IPS-18a (cell line): ENCODE measurements at regions not wholly inside any gene's neighbourhood (a gene's known extent, or its start where the extent isn't known, plus 50 kb on each side); places are given as distances from the start of the nearest gene placed in this dataset.
"Not testable (repeated sequence)": the region's sequence is repeated elsewhere in the genome, so short reads cannot be mapped to it uniquely, and the experiment has no call there.

Experiments used
- H3K27ac ChIP-seq: one replicate; pipeline ENCODE4 v1.5.1; 2013; ENCODE audit warnings: low read length
- H3K27me3 ChIP-seq: one replicate; pipeline ENCODE4 v1.6.1; 2013; ENCODE audit warnings: mild to moderate bottlenecking, low read length; ENCODE audit not compliant: control insufficient read depth, insufficient read depth
- H3K36me3 ChIP-seq: one replicate; pipeline ENCODE4 v1.6.1; 2013; ENCODE audit warnings: low read depth, low read length; ENCODE audit not compliant: control insufficient read depth
- H3K4me1 ChIP-seq: one replicate; pipeline ENCODE4 v1.6.1; 2013; ENCODE audit warnings: low read depth, low read length; ENCODE audit not compliant: control insufficient read depth
- H3K4me3 ChIP-seq: one replicate; pipeline ENCODE4 v1.5.1; 2013; ENCODE audit warnings: low read length
- H3K9ac ChIP-seq: one replicate; pipeline ENCODE4 v1.6.1; 2013; ENCODE audit warnings: mild to moderate bottlenecking, low read length, moderate library complexity
- H3K9me3 ChIP-seq: one replicate; pipeline ENCODE4 v1.6.1; 2013; ENCODE audit warnings: low read depth, low read length; ENCODE audit not compliant: control insufficient read depth

DNA sequence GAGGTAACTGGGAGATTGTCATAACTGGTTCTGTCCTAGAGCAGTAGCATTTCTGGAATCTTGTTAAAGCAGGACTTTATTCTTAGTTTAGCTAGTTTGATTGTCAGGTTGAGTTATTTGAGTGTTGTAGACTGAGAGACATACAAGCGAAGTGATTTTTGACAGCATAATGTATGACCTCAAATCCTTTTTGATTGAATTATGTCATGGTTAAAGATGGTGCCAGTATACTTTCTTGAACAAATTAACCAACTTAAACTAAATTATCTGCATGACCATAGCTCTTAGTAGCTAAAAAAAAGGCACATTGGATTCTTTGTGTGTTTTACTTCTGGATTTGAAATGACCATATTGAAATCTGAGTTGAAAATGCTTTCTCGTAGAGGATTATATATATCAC lies 626.6 kb downstream of the TMTC2 start:
- no peak overlapping the region for H3K4me3 ChIP-seq
- H3K9me3 ChIP-seq: no peaks in the 10 kb centered on the region
- H3K4me1 ChIP-seq: no peaks in the 10 kb centered on the region

DNA sequence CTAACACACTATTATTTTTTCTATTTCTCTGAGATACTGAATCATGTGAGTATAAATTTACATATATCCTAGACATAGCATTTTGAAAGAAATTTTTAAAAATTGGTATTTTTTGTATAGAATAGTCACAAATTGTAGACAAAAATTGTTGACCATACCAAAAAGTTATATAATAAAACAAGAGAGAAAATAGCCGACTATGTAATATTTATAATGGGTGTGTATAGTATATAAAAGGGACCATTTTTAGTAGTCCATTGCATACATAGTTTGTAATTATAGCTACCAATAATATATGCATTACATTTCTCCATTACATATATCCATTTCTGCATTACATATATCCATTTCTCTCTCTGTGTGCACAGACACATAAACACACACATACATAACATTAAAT lies 590.2 kb downstream of the TMTC2 start:
- H3K4me3 ChIP-seq: no peak overlapping the region
- no peaks in the 10 kb centered on the region for H3K4me1 ChIP-seq
- no peak overlapping the region for H3K9ac ChIP-seq
- H3K9me3 ChIP-seq: no peaks in the 10 kb centered on the region
- no peaks in the 10 kb centered on the region for H3K36me3 ChIP-seq
- no peak overlapping the region for H3K27ac ChIP-seq
- no peaks in the 10 kb centered on the region for H3K27me3 ChIP-seq

More for the DNA sequence above, 626.6 kb downstream of the TMTC2 start:
- H3K36me3 ChIP-seq: no peaks in the 10 kb centered on the region
- H3K27me3 ChIP-seq: no peaks in the 10 kb centered on the region
- no peak overlapping the region for H3K9ac ChIP-seq
- no peak overlapping the region for H3K27ac ChIP-seq

DNA sequence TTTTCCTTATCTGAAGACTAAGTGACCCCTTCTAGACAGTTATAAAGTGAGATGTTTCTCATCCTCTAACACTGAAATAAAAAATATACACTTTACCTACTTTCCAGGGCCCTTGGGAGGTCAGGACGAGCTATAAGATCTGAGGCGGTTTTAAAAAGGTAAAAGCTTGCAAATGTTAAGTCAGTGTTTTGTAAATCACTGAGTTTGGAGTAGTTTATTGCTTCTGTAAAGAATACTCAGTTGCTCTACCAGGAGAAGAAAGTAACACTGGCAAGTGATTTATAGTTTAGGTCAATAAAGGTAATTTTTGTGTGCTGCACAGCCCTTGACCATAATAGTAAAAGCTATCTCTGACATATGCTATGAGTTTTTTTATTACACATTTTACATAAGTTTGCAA lies 584.5 kb downstream of the TMTC2 start:
- Histone ChIP-seq H3K4me3 (no peak overlapping the region), H3K27ac (no peak overlapping the region), H3K9ac (no peak overlapping the region), H3K27me3 (no peaks in the 10 kb centered on the region), H3K4me1 (no peaks in the 10 kb centered on the region), H3K36me3 (no peaks in the 10 kb centered on the region), H3K9me3 (no peaks in the 10 kb centered on the region)

DNA sequence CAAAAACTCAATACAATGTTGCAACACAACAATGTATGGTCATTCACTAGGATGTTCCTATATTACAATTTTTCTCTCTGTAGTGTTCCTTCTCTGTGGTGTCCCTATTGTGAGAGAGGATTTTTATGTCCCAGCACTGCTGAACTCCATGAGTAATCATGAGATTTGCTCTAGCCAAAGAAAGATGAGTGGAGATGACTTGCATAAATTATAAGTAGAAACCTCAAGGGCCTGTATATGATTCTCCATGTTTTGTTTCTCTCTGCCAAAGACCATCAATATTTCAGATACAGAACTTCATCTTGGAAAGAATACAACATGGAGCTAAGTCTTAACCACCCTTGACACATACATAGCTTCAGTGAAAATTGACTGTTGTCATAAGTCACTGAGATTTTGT lies 579.1 kb downstream of the TMTC2 start:
- no peaks in the 10 kb centered on the region for H3K36me3 ChIP-seq
- H3K27me3 ChIP-seq: no peaks in the 10 kb centered on the region
- H3K4me1 ChIP-seq: no peaks in the 10 kb centered on the region
- no peak overlapping the region for H3K27ac ChIP-seq
- no peak overlapping the region for H3K4me3 ChIP-seq
- no peaks in the 10 kb centered on the region for H3K9me3 ChIP-seq
- H3K9ac ChIP-seq: no peak overlapping the region

DNA sequence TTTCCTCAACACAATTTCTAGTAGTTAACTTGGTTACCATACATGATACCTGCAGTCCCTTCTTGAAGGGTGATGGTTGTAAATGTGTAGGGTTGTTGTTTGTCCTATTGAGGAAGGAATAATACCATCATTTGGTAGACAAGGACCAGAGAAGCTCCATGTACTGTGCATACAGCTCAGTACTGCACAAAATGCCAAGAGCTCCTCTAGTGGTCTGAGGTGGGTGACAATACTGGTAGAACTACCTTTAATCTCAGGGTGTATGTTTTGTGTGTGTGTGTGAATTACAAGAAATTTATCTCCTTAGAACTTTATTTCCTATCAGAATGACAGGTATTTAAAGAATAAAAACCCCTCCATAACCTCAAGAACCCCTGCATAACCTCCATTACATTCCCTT lies 575.3 kb downstream of the TMTC2 start:
- H3K9ac ChIP-seq: no peak overlapping the region
- no peaks in the 10 kb centered on the region for H3K27me3 ChIP-seq
- H3K27ac ChIP-seq: no peak overlapping the region
- no peaks in the 10 kb centered on the region for H3K4me1 ChIP-seq
- no peaks in the 10 kb centered on the region for H3K36me3 ChIP-seq
- H3K9me3 ChIP-seq: no peaks in the 10 kb centered on the region
- no peak overlapping the region for H3K4me3 ChIP-seq

DNA sequence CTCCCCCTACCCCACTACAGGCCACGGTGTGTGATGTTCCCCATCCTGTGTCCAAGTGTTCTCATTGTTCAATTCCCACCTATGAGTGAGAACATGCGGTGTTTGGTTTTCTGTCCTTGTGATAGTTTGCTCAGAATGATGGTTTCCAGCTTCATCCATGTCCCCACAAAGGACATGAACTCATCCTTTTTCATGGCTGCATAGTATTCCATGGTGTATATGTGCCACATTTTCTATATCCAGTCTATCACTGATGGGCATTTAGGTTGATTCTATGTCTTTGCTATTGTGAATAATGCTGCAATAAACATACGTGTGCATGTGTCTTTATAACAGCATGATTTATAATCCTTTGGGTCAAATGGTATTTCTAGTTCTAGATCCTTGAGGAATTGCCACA lies 573.4 kb downstream of the TMTC2 start:
- not testable (repeated sequence) for H3K4me1 ChIP-seq, H3K27me3 ChIP-seq, H3K4me3 ChIP-seq, H3K9ac ChIP-seq, H3K27ac ChIP-seq, H3K9me3 ChIP-seq, H3K36me3 ChIP-seq

DNA sequence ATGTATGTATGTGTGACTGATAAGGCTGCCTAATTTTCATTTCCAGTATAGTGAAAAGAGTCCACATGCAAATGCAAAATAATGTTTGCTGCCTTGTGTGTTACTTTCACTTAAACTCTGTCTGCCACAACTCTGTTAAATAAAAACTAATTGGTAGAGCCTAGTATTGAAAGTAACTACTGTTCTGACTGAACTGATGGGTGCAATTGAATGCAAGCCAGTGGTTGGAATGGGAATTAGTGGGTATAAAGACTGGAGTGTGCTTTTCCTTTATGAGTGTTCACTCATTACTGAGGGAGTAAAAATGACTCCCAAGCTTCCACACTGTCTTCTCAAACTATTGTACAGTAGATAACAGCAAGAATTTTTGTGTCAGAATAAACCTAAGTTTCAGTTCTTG lies 571.0 kb downstream of the TMTC2 start:
- no peaks in the 10 kb centered on the region for H3K36me3 ChIP-seq
- H3K4me1 ChIP-seq: no peaks in the 10 kb centered on the region
- H3K9me3 ChIP-seq: no peaks in the 10 kb centered on the region
- no peak overlapping the region for H3K4me3 ChIP-seq
- H3K27ac ChIP-seq: no peak overlapping the region
- no peak overlapping the region for H3K9ac ChIP-seq
- no peaks in the 10 kb centered on the region for H3K27me3 ChIP-seq

DNA sequence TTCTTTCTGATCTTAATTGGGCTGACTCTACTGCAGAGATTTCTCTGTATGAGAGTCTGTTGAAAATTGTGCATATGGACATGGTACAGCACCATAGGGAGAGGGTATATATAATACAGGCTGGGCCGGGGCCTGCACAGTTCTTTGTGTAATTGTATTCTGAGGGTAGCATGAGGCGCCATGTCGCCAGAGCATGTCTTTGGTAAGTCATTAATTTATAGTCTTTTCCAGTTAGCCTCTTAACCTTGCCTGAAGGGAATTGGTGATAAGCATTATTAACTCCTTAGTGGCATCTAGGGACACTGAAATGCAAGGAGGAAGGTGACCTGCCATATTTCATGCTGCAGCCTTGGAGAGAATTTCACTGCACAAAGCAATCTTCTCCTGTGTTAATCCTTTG lies 569.9 kb downstream of the TMTC2 start:
- H3K9me3 ChIP-seq: no peaks in the 10 kb centered on the region
- no peak overlapping the region for H3K9ac ChIP-seq
- no peak overlapping the region for H3K27ac ChIP-seq
- no peak overlapping the region for H3K4me3 ChIP-seq
- H3K36me3 ChIP-seq: no peaks in the 10 kb centered on the region
- no peaks in the 10 kb centered on the region for H3K27me3 ChIP-seq
- no peaks in the 10 kb centered on the region for H3K4me1 ChIP-seq

DNA sequence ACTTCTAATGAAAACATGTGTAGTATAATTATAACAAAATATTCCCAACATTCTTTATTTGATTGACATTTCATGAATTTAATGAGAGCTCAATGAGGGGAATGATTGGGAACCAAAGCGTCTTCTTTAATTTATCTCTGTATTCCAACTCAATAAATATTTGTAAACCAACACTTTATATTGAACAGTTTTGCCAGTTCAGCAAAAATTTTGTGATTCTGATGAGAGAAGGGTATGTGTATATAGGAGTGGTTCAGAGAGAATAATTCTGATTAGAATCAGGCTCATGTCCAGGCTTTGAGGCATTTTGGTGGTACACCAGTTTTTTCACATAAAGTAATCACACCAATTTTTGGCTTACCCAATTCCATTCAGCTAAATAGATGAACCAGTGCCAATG lies 564.2 kb downstream of the TMTC2 start:
- Histone ChIP-seq H3K27ac (no peak overlapping the region), H3K9ac (no peak overlapping the region), H3K4me3 (no peak overlapping the region), H3K27me3 (no peaks in the 10 kb centered on the region), H3K9me3 (no peaks in the 10 kb centered on the region), H3K4me1 (no peaks in the 10 kb centered on the region), H3K36me3 (no peaks in the 10 kb centered on the region)

DNA sequence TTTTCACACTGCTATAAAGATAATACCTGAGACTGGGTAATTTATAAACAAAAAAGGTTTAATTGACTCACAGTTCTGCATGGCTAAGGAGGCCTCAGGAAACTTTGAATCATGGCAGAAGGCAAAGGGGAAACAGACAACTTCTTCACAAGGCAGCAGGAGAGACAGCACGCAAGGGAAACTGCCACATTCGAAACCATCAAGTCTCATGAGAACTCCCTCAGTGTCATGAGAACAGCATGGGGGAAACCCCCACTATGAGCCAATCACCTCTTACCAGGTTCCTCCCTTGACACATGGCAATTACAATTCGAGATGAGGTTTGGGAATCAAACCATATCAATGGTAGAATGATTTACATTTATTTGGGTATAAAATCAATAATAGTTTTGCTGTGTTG lies 558.5 kb downstream of the TMTC2 start:
- Histone ChIP-seq H3K9me3 (no peaks in the 10 kb centered on the region), H3K4me3 (no peak overlapping the region), H3K9ac (no peak overlapping the region), H3K27me3 (no peaks in the 10 kb centered on the region), H3K4me1 (no peaks in the 10 kb centered on the region), H3K36me3 (no peaks in the 10 kb centered on the region), H3K27ac (no peak overlapping the region)

DNA sequence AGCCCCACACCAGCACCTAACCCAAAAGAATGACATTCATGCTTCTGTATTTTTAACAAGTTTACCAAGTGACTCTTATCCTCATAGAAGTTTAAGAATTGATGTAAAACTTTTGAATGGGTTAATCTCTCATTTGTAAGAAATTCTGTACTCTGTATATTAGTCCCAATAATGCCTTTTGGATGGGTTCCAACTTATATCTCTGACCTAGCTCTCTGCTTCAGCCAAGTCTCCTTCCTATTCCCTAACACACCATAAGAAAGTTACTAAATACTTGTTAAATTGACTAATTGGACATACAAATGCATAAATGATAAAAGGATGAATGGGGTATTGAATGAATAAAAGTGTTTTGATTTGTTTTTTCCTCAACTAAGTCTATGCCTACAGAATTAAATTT lies 557.3 kb downstream of the TMTC2 start:
- H3K27me3 ChIP-seq: no peaks in the 10 kb centered on the region
- H3K4me1 ChIP-seq: no peaks in the 10 kb centered on the region
- no peaks in the 10 kb centered on the region for H3K36me3 ChIP-seq
- no peak overlapping the region for H3K4me3 ChIP-seq
- H3K9me3 ChIP-seq: no peaks in the 10 kb centered on the region
- H3K9ac ChIP-seq: no peak overlapping the region
- H3K27ac ChIP-seq: no peak overlapping the region

DNA sequence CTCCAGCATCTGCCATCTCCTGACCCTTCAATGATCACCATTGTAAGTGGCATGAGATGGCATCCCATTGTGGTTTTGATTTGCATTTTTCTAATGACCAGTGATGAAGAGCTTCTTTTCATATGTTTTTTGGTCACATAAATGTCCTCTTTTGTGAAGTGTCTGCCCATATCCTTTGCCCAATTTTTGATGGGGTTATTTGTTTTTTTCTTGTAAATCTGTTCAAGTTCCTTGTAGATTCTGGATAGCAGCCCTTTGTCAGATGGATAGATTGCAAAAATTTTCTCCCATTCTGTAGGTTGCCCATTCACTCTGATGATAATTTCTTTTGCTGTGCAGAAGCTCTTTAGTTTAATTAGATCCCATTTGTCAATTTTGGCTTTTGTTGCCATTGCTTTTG lies 547.3 kb downstream of the TMTC2 start:
- H3K27me3 ChIP-seq, H3K27ac ChIP-seq, H3K36me3 ChIP-seq, H3K9ac ChIP-seq, H3K4me3 ChIP-seq, H3K4me1 ChIP-seq, H3K9me3 ChIP-seq: not testable (repeated sequence)

DNA sequence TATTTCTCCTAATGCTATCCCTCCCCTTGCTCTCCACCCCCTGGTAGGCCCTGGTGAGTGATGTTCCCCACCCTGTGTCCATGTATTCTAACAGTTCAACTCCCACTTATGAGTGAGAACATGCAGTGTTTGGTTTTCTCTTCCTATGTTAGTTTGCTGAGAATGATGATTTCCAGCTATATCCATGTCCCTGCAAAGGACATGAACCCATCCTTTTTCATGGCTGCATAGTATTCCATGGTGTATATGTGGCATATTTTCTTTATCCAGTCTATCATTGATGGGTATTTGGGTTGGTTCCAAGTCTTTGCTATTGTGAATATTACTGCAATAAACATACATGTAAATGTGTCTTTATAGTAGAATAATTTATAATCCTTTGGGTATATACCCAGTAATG lies 540.3 kb downstream of the TMTC2 start:
- not testable (repeated sequence) for H3K9ac ChIP-seq, H3K36me3 ChIP-seq, H3K27ac ChIP-seq, H3K4me1 ChIP-seq, H3K27me3 ChIP-seq, H3K4me3 ChIP-seq, H3K9me3 ChIP-seq
